ENCODE measurements at regions not wholly inside any gene's neighbourhood (a gene's known extent, or its start where the extent isn't known, plus 50 kb on each side); places are given as distances from the start of the nearest gene placed in this dataset.

- DNase-seq, result no peak
Observed at GRCh38 chr9:119577881-119578280, 208.6 kb upstream of the BRINP1 start.

DNA sequence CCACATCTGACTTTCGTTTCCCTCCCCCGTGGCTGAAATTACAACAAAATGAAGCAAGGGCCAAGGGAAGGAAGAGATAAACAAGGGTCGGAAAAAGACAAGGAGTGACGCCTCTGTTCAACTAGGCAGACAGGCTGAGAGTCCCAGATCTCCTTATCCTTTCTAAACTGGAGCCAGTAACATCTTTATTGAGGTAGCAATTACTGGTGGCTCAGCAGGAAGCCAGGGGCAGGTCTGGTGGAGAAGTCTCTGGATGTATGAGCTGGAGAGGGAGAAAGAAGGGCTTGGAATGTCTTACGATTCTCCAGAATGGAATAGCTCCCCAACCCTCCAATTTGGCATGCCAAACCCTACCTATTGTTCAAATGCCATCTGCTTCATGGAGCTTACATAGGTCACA is 190.8 kb upstream of the BRINP1 start:
- no peak for DNase-seq

GRCh38 chr9:119559056-119559455 is 189.8 kb upstream of the BRINP1 start:
- no peak for DNase-seq

DNA sequence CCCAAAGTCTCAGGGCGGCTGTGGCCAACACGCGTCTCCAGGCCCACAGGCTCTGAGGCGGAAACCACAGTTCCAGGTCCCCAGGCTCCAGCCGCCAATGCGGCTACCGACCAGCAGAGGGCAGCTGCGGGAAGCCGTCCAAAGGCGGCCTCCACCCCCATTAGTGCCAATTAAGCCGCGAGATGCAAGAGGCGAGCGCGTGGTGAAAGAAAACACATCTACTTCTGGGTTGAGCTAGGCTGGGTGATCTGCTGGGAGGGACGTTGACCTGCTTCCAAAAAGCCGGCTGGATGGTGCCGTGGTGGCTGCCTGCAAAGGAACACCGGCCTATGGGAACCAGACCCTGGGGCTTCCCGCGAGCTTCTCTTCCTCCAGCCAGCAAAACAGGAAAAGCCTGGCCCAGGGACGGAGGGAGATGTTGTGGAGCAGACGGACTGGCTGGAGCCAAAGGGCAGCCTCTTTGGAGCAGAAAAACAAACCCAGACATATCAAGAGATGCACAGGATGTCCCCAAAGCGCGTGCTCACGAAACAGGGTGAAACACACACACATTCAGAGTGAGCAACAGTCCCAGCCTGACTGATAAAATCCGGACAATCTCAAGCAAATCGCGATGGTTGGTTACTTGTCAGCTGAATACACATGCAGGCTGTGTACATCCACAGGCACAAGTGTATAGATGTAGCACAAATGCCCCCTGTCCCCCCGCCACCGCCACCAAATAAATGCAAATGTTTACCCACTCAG is 187.1 kb upstream of the BRINP1 start:
- peak; percentile 76 for DNase-seq

DNA sequence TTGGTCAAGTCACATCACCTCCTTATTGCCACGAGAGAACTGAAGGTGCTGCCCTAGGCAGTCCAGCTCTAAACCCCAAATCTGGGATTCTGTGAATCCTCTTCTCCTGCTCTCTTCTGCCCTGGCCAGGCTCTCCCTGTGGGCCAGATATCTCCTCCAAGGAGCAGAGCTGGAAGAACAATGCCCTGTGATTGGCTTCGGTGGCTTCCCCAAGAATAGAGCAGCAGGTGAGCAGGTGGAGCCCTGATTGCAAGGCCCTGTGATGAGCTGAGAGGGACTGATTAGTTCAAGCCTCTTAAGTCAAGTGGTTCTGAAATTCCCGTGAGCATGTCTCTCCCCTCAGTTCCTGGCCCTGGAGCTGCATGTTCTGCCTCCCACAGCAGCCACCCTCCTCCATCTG is 175.3 kb upstream of the BRINP1 start:
- DNase-seq, result no peak

GRCh38 chr9:119537138-119537537 is 167.9 kb upstream of the BRINP1 start:
- DNase-seq, result no peak

DNA sequence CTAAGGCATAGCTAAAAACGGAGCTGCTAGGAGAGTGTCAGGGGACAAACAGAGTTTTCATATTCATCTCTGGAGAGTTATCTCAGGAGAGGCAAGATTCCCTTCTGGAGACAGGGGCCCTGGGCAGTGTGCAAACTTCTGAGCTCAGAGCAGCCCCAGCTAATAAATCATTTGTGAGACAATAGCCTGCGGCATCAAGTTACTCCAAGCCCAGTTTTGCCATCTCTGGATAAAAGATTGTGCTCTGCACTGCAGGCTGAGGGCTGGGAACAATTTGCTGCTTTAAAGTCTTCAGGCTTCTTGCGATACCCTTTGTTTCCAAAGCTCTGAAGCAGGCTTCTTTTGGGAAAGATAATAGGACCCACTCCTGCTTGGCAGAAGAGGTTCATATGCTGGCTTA is 164.3 kb upstream of the BRINP1 start:
- no peak for DNase-seq

DNA sequence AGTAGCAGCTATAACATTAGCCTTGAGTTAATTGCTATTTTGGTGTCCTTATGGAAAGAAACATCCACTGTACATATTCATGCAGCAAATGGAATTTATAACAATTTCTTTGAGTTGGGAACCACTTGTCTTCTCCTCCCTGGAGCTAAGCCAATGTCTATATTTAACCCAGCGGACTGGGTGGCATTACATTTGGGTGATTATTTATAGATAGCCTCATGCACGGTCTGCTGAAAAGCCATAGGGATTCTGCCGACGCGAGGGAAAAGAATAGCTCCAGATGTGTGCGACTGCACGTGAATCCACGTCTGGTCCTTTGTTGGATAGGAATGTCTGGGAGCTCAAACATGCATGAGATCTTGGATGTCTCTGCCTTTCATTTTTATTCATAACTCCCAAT is 157.5 kb upstream of the BRINP1 start:
- no peak for DNase-seq

GRCh38 chr9:119523508-119523907 is 154.3 kb upstream of the BRINP1 start:
- DNase-seq, result no peak

DNA sequence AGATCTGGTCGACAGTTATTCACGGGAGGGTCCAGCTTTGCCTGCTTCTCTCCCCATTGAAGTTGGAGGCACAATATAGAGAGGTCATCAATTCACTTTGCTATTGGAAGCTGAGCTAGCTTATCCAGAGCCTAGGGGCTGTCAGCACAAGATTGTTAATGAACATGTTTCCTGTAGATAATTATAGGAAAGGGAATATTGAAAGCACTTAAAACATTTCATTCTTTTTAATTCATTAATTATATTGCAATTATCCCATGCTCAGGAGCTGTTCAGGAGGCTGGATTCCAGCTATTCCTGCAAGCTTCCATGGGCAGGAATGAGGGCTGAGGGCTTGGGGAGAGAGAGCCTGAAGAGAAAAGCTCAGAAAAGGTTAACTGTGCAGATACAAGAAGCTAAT is 153.1 kb upstream of the BRINP1 start:
- DNase-seq, result no peak

DNA sequence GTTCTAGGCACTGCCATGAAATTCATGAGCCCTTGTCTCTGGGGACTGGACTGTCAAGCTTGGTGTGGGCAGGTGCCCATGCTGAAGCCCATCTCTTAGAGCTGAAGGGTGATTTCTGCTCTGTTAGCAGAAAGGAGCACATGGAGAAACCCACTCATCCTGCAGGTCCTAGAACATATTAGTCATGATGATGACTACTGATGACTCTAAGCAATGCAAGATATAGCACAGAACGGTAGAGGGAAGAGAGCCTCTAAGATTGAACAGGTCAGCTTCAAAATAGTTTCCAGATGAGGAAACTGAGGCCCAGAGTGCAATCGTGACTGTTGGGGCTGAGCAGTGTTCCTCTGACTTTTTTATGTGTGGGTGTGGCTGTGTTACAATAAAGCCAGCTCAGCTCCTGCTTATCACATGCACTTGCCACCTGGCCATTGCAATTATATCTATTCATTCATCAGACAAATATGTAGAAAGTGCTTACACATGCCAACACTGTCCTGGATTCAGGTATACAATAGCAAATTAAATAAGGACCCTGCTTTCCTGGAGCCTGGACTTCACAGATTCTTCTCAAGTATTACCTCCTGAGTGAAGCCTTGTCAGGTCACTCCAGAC is 140.2 kb upstream of the BRINP1 start:
- DNase-seq, result no peak

DNA sequence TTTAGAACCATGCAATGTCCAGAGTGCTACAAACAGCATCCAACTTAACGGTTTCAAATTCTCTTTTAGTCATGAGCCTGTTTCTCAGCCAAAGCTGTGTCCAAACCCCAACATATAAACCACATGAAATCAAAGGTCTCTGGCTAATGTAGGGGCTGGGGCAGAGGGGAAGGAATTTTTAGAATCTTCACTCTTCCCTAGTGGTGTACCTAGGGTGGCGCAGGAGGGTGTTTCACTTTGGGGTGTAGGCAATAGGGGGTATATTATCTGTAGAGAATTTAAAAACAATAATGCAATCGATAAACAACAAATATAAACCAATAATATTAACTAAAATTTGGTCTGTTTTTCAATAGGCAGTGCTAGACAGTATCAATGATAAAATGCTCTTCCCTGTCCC is 132.1 kb upstream of the BRINP1 start:
- DNase-seq, result no peak

DNA sequence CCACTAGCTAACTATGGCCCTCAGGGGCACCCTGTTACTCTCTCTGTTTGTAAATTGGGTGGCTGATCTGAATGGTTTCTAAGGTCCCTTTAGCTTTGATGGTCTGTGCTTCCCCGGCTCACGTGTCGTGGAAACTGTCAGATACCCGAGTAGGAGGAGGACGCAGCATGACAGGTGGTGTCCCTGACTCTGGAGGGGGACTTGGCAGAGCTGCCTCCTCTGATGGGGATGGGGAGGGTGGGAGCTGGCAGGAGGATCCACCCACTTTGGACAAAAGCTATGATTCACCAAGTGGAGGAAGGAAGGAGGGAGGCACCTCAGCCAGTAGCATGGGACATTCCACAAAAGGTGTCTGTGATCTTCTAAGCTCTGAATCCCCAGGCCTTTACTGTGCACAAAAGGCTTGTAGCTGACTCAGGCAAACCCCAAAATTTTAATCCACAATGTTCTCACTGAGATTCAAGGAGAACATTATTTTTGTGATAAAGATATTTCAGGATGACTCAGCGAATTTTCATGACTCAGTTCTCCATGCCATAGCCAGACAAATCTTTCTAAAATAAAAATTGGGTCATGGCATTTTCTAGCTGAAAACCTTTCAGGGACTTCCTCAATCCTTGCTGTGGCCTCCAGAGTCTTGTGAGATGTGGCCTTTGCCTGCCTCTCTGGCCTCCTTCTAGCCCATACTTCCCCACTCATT is 131.0 kb upstream of the BRINP1 start:
- DNase-seq, result no peak

DNA sequence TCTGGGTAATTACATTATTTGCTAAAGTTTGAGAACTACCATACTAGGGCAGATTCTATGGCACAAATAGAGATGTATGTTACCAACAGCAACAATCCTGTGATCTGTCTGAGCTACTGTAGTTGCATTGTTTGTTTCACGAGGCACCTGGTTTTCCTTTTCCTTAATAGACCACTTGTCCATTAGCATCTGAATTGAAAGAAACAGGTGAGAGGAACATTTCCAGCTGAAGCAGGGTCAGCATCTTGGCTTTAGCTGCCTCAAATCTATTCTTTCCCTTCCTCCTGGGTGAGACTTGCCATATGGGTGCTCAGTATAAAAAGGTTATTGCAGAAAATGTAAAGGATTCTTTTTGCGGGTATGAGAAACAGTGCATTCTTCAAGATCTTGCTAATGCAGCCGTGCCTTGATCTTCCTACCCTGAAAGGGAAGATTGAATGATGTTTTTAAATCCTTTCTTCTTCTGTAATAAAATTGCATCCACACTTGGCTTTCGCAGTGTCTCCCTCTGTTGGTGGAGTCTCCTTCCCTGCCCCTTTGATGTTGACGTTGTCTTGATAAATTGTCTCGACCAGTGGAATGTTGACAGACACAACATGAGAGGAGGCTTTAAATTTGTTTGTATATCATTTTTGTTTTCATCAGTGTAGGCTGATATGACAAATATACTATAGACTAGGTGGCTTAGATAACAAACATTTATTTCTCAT is 118.0 kb upstream of the BRINP1 start:
- DNase-seq, result no peak

DNA sequence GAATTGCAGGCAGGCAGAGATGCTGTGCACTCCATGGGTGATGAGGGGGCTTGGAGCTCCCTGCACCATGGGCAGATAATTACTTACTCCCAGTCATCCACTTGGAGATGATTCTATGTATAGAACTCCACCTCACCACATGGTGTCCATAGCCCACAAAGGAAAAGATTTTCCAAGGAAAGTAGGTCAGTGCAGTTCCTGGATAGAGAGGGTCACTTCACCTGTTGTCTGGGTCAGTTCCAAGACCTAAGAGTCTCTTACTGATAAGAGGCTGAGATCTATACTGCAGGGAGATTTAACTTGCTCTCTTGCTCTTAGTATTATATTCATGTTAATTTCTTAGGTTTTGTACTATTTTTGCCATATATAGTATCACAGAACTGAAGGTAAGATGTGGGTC is 113.9 kb upstream of the BRINP1 start:
- DNase-seq, result no peak

DNA sequence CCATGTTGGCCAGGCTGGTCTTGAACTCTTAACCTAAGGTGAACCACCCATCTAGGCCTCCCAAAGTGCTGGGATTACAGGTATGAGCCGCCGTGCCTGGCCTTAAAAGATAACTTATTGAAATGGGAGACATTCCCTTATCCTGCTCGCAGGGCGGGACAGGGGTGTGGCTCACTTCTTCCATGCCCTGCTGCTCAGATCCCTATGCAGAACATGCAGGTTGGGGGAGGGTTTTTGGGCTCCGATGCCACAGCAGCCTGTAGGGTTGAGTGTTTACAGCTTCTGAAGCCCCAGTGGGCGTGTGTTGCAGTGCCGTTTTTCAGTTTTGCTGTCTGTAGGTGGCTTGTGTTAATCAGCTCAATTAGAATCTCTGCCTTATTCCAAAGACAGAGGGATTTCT is 108.0 kb upstream of the BRINP1 start:
- DNase-seq, result no peak

GRCh38 chr9:119458068-119458467 is 88.8 kb upstream of the BRINP1 start:
- no peak for DNase-seq

GRCh38 chr9:119453980-119454379 is 84.7 kb upstream of the BRINP1 start:
- no peak for DNase-seq

GRCh38 chr9:119453490-119453911 is 84.3 kb upstream of the BRINP1 start:
- no peak for DNase-seq

DNA sequence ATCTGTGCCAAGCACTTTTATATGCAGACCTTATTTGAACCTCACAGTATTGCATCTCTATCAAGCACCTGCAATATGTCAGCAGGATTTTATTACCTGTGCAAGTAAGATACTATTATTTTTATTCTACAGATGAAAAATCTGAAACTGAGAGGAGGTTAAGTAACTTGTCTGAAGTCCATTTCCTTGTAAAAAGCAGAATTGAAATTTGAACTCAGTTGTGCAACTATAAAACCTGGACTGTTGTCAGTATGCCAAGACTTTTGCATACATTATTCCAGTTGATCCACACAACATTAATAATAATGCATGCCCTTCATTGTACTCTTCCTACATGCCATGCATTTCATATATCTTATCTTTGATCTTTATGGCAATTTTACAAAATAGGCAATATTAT is 82.2 kb upstream of the BRINP1 start:
- DNase-seq, result no peak

GRCh38 chr9:119443179-119443578 is 73.9 kb upstream of the BRINP1 start:
- DNase-seq, result no peak

DNA sequence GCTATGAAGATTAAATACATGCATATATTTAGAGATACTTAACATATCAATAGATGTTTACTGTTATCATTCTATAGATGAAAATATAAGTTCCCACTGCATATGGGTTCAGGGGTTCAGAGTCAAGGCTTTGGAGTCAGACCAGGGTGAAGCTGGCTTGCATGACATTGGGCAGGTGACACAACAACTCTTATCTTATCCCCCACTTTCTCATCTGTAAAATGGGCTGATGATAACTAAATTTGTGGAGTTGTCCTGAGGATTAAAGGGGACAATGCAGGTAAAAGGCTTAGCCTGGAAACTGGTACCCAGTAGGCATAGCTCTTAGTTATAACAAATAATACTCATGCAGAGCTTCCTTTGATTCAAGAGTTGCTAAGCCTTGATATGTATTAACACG is 72.6 kb upstream of the BRINP1 start:
- DNase-seq, result no peak

DNA sequence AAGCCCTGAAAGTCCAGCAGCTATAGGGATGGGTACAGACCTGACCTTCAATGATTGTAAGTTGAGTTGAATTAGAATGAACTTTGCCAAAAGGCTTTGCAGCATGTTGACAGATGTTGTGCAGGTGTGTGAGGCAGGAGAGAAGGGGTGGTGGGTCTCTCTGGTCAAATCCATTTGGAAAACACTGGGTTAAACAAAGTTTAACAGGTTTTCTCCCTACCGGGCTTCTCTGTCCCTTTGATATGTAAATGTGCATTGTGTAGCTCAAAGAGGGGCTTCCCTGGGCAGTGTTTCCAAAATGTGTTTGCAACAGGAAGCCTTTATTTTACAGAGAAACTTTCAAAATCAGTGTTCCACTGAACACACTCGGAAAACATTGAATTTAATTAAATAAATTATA is 72.1 kb upstream of the BRINP1 start:
- no peak for DNase-seq

- DNase-seq, result no peak
Observed at GRCh38 chr9:119436261-119436660, 67.0 kb upstream of the BRINP1 start.

All from DMS153 (cell line).